ENCODE measurements at regions not wholly inside any gene's neighbourhood (a gene's known extent, or its start where the extent isn't known, plus 50 kb on each side); places are given as distances from the start of the nearest gene placed in this dataset.

DNA sequence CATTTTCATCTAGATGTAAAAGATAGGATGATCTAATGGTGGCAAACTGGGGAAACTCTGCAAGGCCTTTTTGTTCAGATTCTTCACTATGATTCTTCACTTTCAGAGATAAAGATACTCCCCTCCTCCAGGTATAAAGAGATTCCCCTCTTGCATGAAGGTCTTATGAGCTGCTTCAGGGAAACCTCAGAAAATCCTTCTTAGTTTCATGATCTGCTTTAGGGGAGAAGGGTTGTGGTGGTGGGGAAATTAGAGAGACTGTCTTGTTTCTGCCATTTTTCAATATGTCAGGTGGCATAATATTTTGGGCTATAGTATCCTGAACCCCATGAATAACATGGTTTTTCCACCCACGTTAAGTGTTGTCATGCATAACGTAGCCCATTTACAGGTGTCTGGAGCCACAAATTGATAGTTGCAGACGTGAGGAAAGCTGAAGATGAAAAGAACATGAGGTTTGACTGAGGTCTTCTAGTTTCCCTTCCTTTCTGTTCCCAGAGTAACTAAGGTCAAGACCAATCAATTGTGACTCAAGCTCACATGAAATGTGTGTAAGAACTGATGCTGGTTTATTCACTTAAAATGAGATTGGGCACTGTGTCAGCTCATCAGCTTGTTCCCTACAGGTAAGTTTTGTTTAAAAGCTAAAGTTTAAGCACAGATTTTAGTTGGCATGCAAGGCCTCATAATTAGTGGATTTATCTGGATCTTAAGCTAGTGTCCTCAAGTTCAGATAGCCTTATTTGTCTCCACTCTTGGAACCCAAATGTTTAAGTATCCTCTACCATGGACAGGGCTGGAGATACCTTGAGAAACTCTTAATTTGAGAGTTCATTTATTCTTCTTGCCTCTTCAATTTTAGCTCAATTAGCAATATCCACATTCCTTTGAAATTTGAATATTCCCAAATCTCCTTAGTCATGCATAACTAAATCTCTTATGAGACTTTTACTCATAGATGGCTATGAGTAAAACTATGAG, 304.5 kb upstream of the FANCL start:
- H3K79me2 ChIP-seq (ENCODE audit: insufficient read depth, low read length), result no peaks in the 10 kb centered on the region
- no peaks in the 10 kb centered on the region for H3K9me3 ChIP-seq (ENCODE audit: insufficient read depth, low read length)
- H3K4me2 ChIP-seq (ENCODE audit: low read depth, low read length, poor library complexity, severe bottlenecking), result no peak overlapping the region
- H3K27me3 ChIP-seq (ENCODE audit: low read length), result no peaks in the 10 kb centered on the region
- TF ChIP-seq EZH2phosphoT487 (conservative IDR thresholded peaks at IDR 0.05; ENCODE audit: low read length), result no peak
- TF ChIP-seq, protein P1, sequence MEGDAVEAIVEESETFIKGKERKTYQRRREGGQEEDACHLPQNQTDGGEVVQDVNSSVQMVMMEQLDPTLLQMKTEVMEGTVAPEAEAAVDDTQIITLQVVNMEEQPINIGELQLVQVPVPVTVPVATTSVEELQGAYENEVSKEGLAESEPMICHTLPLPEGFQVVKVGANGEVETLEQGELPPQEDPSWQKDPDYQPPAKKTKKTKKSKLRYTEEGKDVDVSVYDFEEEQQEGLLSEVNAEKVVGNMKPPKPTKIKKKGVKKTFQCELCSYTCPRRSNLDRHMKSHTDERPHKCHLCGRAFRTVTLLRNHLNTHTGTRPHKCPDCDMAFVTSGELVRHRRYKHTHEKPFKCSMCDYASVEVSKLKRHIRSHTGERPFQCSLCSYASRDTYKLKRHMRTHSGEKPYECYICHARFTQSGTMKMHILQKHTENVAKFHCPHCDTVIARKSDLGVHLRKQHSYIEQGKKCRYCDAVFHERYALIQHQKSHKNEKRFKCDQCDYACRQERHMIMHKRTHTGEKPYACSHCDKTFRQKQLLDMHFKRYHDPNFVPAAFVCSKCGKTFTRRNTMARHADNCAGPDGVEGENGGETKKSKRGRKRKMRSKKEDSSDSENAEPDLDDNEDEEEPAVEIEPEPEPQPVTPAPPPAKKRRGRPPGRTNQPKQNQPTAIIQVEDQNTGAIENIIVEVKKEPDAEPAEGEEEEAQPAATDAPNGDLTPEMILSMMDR (IDR thresholded peaks at IDR 0.05; ENCODE audit: insufficient read depth, low read length, poor library complexity, severe bottlenecking), result no peak
- H2AFZ ChIP-seq (ENCODE audit: low read depth, low read length, severe bottlenecking), result no peak overlapping the region
- H3K9ac ChIP-seq (ENCODE audit: low read length), result no peak overlapping the region
- no peak overlapping the region for H3K27ac ChIP-seq (ENCODE audit: low read depth, low read length)
- H4K20me1 ChIP-seq (ENCODE audit: low read depth, low read length), result no peaks in the 10 kb centered on the region
- no peaks in the 10 kb centered on the region for H3F3A ChIP-seq (ENCODE audit: insufficient read depth)
- no peaks in the 10 kb centered on the region for H3K36me3 ChIP-seq (ENCODE audit: low read length)
- H3K4me3 ChIP-seq (ENCODE audit: insufficient read depth, low read length, poor library complexity, severe bottlenecking), result no peak overlapping the region
- no peaks in the 10 kb centered on the region for H3K9me2 ChIP-seq (replicated peaks; ENCODE audit: insufficient read depth, low read length)

DNA sequence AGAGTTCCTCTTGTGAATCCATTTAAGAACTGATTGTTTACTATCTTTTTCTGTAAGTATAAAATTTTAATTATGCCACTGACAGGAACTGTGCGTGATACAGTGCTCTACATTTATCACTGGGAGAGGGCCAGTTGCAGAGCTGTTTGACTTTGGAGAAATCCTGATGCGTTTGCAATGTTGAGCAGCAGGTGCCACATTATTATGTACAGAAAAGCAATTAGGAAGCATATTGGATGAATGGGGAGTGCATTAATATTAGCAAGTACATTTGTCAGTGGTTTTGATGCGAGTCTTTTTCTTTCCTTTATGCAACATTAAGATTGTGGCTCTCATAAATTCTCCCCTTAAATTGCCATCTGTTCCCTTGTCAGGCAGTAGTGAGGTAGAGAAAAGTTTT, 302.3 kb upstream of the FANCL start:
- no peak overlapping the region for H2AFZ ChIP-seq (ENCODE audit: low read depth, low read length, severe bottlenecking)
- H3K79me2 ChIP-seq (ENCODE audit: insufficient read depth, low read length), result no peaks in the 10 kb centered on the region
- no peak overlapping the region for H3K27ac ChIP-seq (ENCODE audit: low read depth, low read length)
- H3K9ac ChIP-seq (ENCODE audit: low read length), result no peak overlapping the region
- no peaks in the 10 kb centered on the region for H3K9me2 ChIP-seq (replicated peaks; ENCODE audit: insufficient read depth, low read length)
- no peak for TF ChIP-seq EZH2phosphoT487 (conservative IDR thresholded peaks at IDR 0.05; ENCODE audit: low read length)
- TF ChIP-seq, protein P1 (IDR thresholded peaks at IDR 0.05; ENCODE audit: insufficient read depth, low read length, poor library complexity, severe bottlenecking), result no peak
- H3K4me3 ChIP-seq (ENCODE audit: insufficient read depth, low read length, poor library complexity, severe bottlenecking), result no peak overlapping the region
- no peaks in the 10 kb centered on the region for H3K27me3 ChIP-seq (ENCODE audit: low read length)
- no peaks in the 10 kb centered on the region for H3K9me3 ChIP-seq (ENCODE audit: insufficient read depth, low read length)
- no peaks in the 10 kb centered on the region for H4K20me1 ChIP-seq (ENCODE audit: low read depth, low read length)
- no peaks in the 10 kb centered on the region for H3F3A ChIP-seq (ENCODE audit: insufficient read depth)
- no peaks in the 10 kb centered on the region for H3K36me3 ChIP-seq (ENCODE audit: low read length)
- no peak overlapping the region for H3K4me2 ChIP-seq (ENCODE audit: low read depth, low read length, poor library complexity, severe bottlenecking)

DNA sequence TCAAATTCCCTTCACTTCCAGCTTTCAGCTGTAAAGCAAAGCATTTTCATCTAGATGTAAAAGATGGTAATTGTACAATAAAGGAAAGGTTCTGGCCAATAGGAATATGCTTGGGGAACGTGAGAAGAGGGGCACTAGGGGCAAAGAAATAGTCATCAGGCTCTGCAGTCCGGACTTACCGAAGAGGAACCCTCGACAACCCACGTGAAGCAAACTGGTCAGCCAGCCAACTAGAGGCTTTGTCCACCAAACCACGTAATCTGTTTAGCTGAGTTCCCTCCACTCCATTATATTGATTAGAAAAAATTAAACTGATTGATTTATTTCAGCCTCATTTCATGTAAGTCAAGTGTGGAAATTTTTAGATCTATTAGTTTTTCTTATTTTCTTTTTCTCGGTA, 300.4 kb upstream of the FANCL start:
- Histone ChIP-seq H3K4me3 (ENCODE audit: insufficient read depth, low read length, poor library complexity, severe bottlenecking) (no peak overlapping the region), H3K27ac (ENCODE audit: low read depth, low read length) (no peak overlapping the region), H3K9me3 (ENCODE audit: insufficient read depth, low read length) (no peaks in the 10 kb centered on the region), H3K4me2 (ENCODE audit: low read depth, low read length, poor library complexity, severe bottlenecking) (no peak overlapping the region), H3K79me2 (ENCODE audit: insufficient read depth, low read length) (no peaks in the 10 kb centered on the region), H3K27me3 (ENCODE audit: low read length) (no peaks in the 10 kb centered on the region), H2AFZ (ENCODE audit: low read depth, low read length, severe bottlenecking) (no peak overlapping the region), H3K36me3 (ENCODE audit: low read length) (no peaks in the 10 kb centered on the region), H3F3A (ENCODE audit: insufficient read depth) (no peaks in the 10 kb centered on the region), H3K9ac (ENCODE audit: low read length) (no peak overlapping the region), H3K9me2 (replicated peaks; ENCODE audit: insufficient read depth, low read length) (no peaks in the 10 kb centered on the region), H4K20me1 (ENCODE audit: low read depth, low read length) (no peaks in the 10 kb centered on the region)
- no peak for TF ChIP-seq EZH2phosphoT487 (conservative IDR thresholded peaks at IDR 0.05; ENCODE audit: low read length)
- TF ChIP-seq, protein P1 (IDR thresholded peaks at IDR 0.05; ENCODE audit: insufficient read depth, low read length, poor library complexity, severe bottlenecking), result no peak
